ENCODE measurements at regions not wholly inside any gene's neighbourhood (a gene's known extent, or its start where the extent isn't known, plus 50 kb on each side); places are given as distances from the start of the nearest gene placed in this dataset.
"Not testable (repeated sequence)": the region's sequence is repeated elsewhere in the genome, so short reads cannot be mapped to it uniquely, and the experiment has no call there.

- Mint-ChIP-seq H3K27me3 (peaks cover 2% of the 10 kb centered on the region), H3K36me3 (no peaks in the 10 kb centered on the region), H3K4me1 (no peaks in the 10 kb centered on the region), H3K4me3 (no peak overlapping the region), H3K9me3 (peaks cover 5% of the 10 kb centered on the region), H3K27ac (no peak overlapping the region)
Measured at GRCh38 chr2:6083136-6083535, 391.0 kb downstream of the SOX11 start.

GRCh38 chr2:6089474-6089873 is 397.3 kb downstream of the SOX11 start:
- no peaks in the 10 kb centered on the region for H3K27me3 Mint-ChIP-seq
- H3K4me1 Mint-ChIP-seq, result no peaks in the 10 kb centered on the region
- no peak overlapping the region for H3K4me3 Mint-ChIP-seq
- H3K27ac Mint-ChIP-seq, result no peak overlapping the region
- no peaks in the 10 kb centered on the region for H3K9me3 Mint-ChIP-seq
- H3K36me3 Mint-ChIP-seq, result no peaks in the 10 kb centered on the region

- Mint-ChIP-seq H3K4me1 (no peaks in the 10 kb centered on the region), H3K9me3 (no peaks in the 10 kb centered on the region), H3K27me3 (peaks cover 1% of the 10 kb centered on the region), H3K36me3 (no peaks in the 10 kb centered on the region), H3K27ac (no peak overlapping the region), H3K4me3 (no peak overlapping the region)
Measured at GRCh38 chr2:6103372-6103771, 411.2 kb downstream of the SOX11 start.

- Mint-ChIP-seq H3K4me3 (no peak overlapping the region), H3K27ac (no peak overlapping the region), H3K9me3 (peaks cover 2% of the 10 kb centered on the region), H3K27me3 (peaks cover 1% of the 10 kb centered on the region), H3K36me3 (no peaks in the 10 kb centered on the region), H3K4me1 (no peaks in the 10 kb centered on the region)
Measured at GRCh38 chr2:6103949-6104348, 411.8 kb downstream of the SOX11 start.

- H3K4me1 Mint-ChIP-seq, result no peaks in the 10 kb centered on the region
- no peaks in the 10 kb centered on the region for H3K36me3 Mint-ChIP-seq
- H3K27me3 Mint-ChIP-seq, result peaks cover 1% of the 10 kb centered on the region
- H3K4me3 Mint-ChIP-seq, result no peak overlapping the region
- H3K27ac Mint-ChIP-seq, result no peak overlapping the region
- peaks cover 7% of the 10 kb centered on the region for H3K9me3 Mint-ChIP-seq
Measured at GRCh38 chr2:6107290-6107689, 415.1 kb downstream of the SOX11 start.

- H3K36me3 Mint-ChIP-seq, result no peaks in the 10 kb centered on the region
- H3K27me3 Mint-ChIP-seq, result peaks cover 1% of the 10 kb centered on the region
- H3K4me1 Mint-ChIP-seq, result no peaks in the 10 kb centered on the region
- no peak overlapping the region for H3K27ac Mint-ChIP-seq
- peaks cover 10% of the 10 kb centered on the region for H3K9me3 Mint-ChIP-seq
- no peak overlapping the region for H3K4me3 Mint-ChIP-seq
Measured at GRCh38 chr2:6109831-6110230, 417.6 kb downstream of the SOX11 start.

GRCh38 chr2:6111781-6112261 is 419.6 kb downstream of the SOX11 start:
- no peak overlapping the region for H3K4me3 Mint-ChIP-seq
- H3K27ac Mint-ChIP-seq, result no peak overlapping the region
- no peaks in the 10 kb centered on the region for H3K36me3 Mint-ChIP-seq
- peaks cover 2% of the 10 kb centered on the region for H3K27me3 Mint-ChIP-seq
- H3K9me3 Mint-ChIP-seq, result peaks cover 10% of the 10 kb centered on the region
- no peaks in the 10 kb centered on the region for H3K4me1 Mint-ChIP-seq

GRCh38 chr2:6113786-6114185 is 421.6 kb downstream of the SOX11 start:
- no peak overlapping the region for H3K27ac Mint-ChIP-seq
- H3K4me1 Mint-ChIP-seq, result no peaks in the 10 kb centered on the region
- H3K27me3 Mint-ChIP-seq, result peaks cover 2% of the 10 kb centered on the region
- H3K9me3 Mint-ChIP-seq, result peaks cover 10% of the 10 kb centered on the region
- no peak overlapping the region for H3K4me3 Mint-ChIP-seq
- no peaks in the 10 kb centered on the region for H3K36me3 Mint-ChIP-seq

GRCh38 chr2:6127718-6128117 is 435.5 kb downstream of the SOX11 start:
- Mint-ChIP-seq H3K27ac (no peak overlapping the region), H3K36me3 (no peaks in the 10 kb centered on the region), H3K4me1 (no peaks in the 10 kb centered on the region), H3K4me3 (no peak overlapping the region), H3K27me3 (no peaks in the 10 kb centered on the region), H3K9me3 (no peaks in the 10 kb centered on the region)

GRCh38 chr2:6139142-6139541 is 447.0 kb downstream of the SOX11 start:
- H3K27ac Mint-ChIP-seq, result no peak overlapping the region
- no peaks in the 10 kb centered on the region for H3K36me3 Mint-ChIP-seq
- no peaks in the 10 kb centered on the region for H3K27me3 Mint-ChIP-seq
- no peak overlapping the region for H3K4me3 Mint-ChIP-seq
- peaks cover 6% of the 10 kb centered on the region for H3K9me3 Mint-ChIP-seq
- H3K4me1 Mint-ChIP-seq, result no peaks in the 10 kb centered on the region

GRCh38 chr2:6139916-6140315 is 447.7 kb downstream of the SOX11 start:
- no peaks in the 10 kb centered on the region for H3K4me1 Mint-ChIP-seq
- H3K9me3 Mint-ChIP-seq, result peaks cover 8% of the 10 kb centered on the region
- H3K36me3 Mint-ChIP-seq, result no peaks in the 10 kb centered on the region
- H3K27me3 Mint-ChIP-seq, result no peaks in the 10 kb centered on the region
- H3K4me3 Mint-ChIP-seq, result no peak overlapping the region
- no peak overlapping the region for H3K27ac Mint-ChIP-seq

GRCh38 chr2:6140509-6140908 is 448.3 kb downstream of the SOX11 start:
- Mint-ChIP-seq H3K4me1 (no peaks in the 10 kb centered on the region), H3K36me3 (no peaks in the 10 kb centered on the region), H3K27ac (no peak overlapping the region), H3K27me3 (no peaks in the 10 kb centered on the region), H3K4me3 (no peak overlapping the region), H3K9me3 (peaks cover 11% of the 10 kb centered on the region)

- H3K4me1 Mint-ChIP-seq, result no peaks in the 10 kb centered on the region
- no peak overlapping the region for H3K4me3 Mint-ChIP-seq
- no peaks in the 10 kb centered on the region for H3K27me3 Mint-ChIP-seq
- peaks cover 11% of the 10 kb centered on the region for H3K9me3 Mint-ChIP-seq
- no peaks in the 10 kb centered on the region for H3K36me3 Mint-ChIP-seq
- no peak overlapping the region for H3K27ac Mint-ChIP-seq
Measured at GRCh38 chr2:6143812-6144211, 451.6 kb downstream of the SOX11 start.

GRCh38 chr2:6147215-6147614 is 455.0 kb downstream of the SOX11 start:
- H3K4me1 Mint-ChIP-seq, H3K27me3 Mint-ChIP-seq, H3K27ac Mint-ChIP-seq: not testable (repeated sequence)

GRCh38 chr2:6148882-6149281 is 456.7 kb downstream of the SOX11 start:
- Mint-ChIP-seq H3K4me1 (no peaks in the 10 kb centered on the region), H3K27me3 (no peaks in the 10 kb centered on the region), H3K27ac (no peak overlapping the region), H3K4me3 (no peak overlapping the region), H3K9me3 (peaks cover 5% of the 10 kb centered on the region), H3K36me3 (no peaks in the 10 kb centered on the region)

More at GRCh38 chr2:6147215-6147614, 455.0 kb downstream of the SOX11 start:
- not testable (repeated sequence) for H3K9me3 Mint-ChIP-seq, H3K4me3 Mint-ChIP-seq, H3K36me3 Mint-ChIP-seq

- Mint-ChIP-seq H3K27me3 (peaks cover 2% of the 10 kb centered on the region), H3K27ac (no peak overlapping the region), H3K36me3 (no peaks in the 10 kb centered on the region), H3K4me3 (no peak overlapping the region), H3K4me1 (no peaks in the 10 kb centered on the region), H3K9me3 (peaks cover 6% of the 10 kb centered on the region)
Measured at GRCh38 chr2:6159606-6160005, 467.4 kb downstream of the SOX11 start.

- no peaks in the 10 kb centered on the region for H3K4me1 Mint-ChIP-seq
- no peak overlapping the region for H3K27ac Mint-ChIP-seq
- H3K4me3 Mint-ChIP-seq, result no peak overlapping the region
- peaks cover 1% of the 10 kb centered on the region for H3K27me3 Mint-ChIP-seq
- H3K36me3 Mint-ChIP-seq, result no peaks in the 10 kb centered on the region
- H3K9me3 Mint-ChIP-seq, result peaks cover 2% of the 10 kb centered on the region
Measured at GRCh38 chr2:6163932-6164331, 471.7 kb downstream of the SOX11 start.
